ENCODE measurements at regions not wholly inside any gene's neighbourhood (a gene's known extent, or its start where the extent isn't known, plus 50 kb on each side); places are given as distances from the start of the nearest gene placed in this dataset.

DNA sequence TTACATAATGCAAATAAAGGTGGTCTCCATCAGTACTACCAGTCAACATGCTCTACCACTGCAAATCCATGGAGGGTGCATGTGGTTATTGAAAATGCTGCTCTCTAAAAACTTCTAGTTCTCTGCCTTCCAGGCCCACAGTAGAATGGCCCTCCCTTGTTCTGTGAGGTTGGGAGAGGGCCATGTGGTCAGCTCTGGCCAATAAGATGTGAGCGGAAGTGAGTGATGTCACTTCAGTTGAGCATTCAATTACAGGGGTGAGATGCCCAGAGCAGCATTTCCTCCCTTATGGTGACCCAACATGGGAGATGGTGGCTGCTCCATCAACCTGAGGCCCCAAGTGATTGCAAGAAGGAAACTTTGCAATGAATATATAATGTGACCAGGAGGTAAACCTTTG lies 148.8 kb downstream of the CPEB2 start:
- DNase-seq, result no peak
- no peak overlapping the region for H3K27ac ChIP-seq
- intact Hi-C loops (cut with DNase I), result no loop called here
- no peak overlapping the region for H3K4me3 ChIP-seq
- TF ChIP-seq, protein P1, sequence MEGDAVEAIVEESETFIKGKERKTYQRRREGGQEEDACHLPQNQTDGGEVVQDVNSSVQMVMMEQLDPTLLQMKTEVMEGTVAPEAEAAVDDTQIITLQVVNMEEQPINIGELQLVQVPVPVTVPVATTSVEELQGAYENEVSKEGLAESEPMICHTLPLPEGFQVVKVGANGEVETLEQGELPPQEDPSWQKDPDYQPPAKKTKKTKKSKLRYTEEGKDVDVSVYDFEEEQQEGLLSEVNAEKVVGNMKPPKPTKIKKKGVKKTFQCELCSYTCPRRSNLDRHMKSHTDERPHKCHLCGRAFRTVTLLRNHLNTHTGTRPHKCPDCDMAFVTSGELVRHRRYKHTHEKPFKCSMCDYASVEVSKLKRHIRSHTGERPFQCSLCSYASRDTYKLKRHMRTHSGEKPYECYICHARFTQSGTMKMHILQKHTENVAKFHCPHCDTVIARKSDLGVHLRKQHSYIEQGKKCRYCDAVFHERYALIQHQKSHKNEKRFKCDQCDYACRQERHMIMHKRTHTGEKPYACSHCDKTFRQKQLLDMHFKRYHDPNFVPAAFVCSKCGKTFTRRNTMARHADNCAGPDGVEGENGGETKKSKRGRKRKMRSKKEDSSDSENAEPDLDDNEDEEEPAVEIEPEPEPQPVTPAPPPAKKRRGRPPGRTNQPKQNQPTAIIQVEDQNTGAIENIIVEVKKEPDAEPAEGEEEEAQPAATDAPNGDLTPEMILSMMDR (IDR thresholded peaks at IDR 0.05), result no peak
- ATAC-seq, result no peak
- no peaks in the 10 kb centered on the region for H3K27me3 ChIP-seq (ENCODE audit: low read depth)
- H3K4me1 ChIP-seq, result peaks cover 12% of the 10 kb centered on the region
- H3K36me3 ChIP-seq, result no peaks in the 10 kb centered on the region
- H3K9me3 ChIP-seq, result no peaks in the 10 kb centered on the region

- no peak for ATAC-seq
- intact Hi-C loops (cut with DNase I), result no loop called here
- Histone ChIP-seq H3K4me3 (no peak overlapping the region), H3K36me3 (no peaks in the 10 kb centered on the region), H3K9me3 (no peaks in the 10 kb centered on the region), H3K4me1 (peaks cover 12% of the 10 kb centered on the region), H3K27ac (no peak overlapping the region), H3K27me3 (ENCODE audit: low read depth) (no peaks in the 10 kb centered on the region)
- no peak for DNase-seq
- TF ChIP-seq, protein P1 (IDR thresholded peaks at IDR 0.05), result no peak
Observed at GRCh38 chr4:15153662-15154061, 151.4 kb downstream of the CPEB2 start.

GRCh38 chr4:15158406-15159091 lies 156.3 kb downstream of the CPEB2 start:
- DNase-seq, result no peak
- Histone ChIP-seq H3K36me3 (no peaks in the 10 kb centered on the region), H3K4me1 (no peaks in the 10 kb centered on the region), H3K4me3 (no peak overlapping the region), H3K9me3 (no peaks in the 10 kb centered on the region), H3K27ac (no peak overlapping the region), H3K27me3 (ENCODE audit: low read depth) (no peaks in the 10 kb centered on the region)
- intact Hi-C loops (cut with DNase I), result no loop called here
- TF ChIP-seq, protein P1 (IDR thresholded peaks at IDR 0.05), result no peak
- no peak for ATAC-seq

DNA sequence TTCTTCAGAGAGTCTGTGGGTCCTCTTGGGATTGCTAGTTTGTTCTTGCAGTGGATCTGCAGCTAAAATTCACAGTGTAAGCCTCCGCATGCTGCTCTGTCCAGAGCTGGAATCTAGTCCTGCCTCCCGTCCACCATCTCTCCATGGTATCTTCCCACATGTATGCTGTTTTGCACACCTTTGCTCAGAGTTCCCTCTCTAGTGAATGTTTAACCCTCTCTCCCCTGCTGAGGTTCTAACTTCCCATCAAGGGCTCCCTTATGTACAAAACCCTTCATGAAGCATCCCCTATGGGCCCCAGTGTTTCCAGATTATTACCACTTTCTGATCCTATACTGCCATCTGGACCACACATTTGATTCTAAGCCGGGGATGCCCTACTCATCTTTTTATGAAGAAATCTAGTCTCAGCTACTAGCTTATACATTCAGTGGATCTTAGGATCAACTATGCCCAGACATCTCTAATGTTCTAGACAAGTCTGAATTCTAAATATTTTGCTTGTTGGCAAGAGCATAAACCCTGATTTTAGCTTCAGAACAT lies 157.3 kb downstream of the CPEB2 start:
- no peaks in the 10 kb centered on the region for H3K9me3 ChIP-seq
- H3K4me3 ChIP-seq, result no peak overlapping the region
- H3K4me1 ChIP-seq, result no peaks in the 10 kb centered on the region
- ATAC-seq (no peak), DNase-seq (no peak)
- TF ChIP-seq, protein P1 (IDR thresholded peaks at IDR 0.05), result no peak
- H3K27ac ChIP-seq, result no peak overlapping the region
- H3K36me3 ChIP-seq, result no peaks in the 10 kb centered on the region
- intact Hi-C loops (cut with DNase I), result no loop called here
- H3K27me3 ChIP-seq (ENCODE audit: low read depth), result no peaks in the 10 kb centered on the region

DNA sequence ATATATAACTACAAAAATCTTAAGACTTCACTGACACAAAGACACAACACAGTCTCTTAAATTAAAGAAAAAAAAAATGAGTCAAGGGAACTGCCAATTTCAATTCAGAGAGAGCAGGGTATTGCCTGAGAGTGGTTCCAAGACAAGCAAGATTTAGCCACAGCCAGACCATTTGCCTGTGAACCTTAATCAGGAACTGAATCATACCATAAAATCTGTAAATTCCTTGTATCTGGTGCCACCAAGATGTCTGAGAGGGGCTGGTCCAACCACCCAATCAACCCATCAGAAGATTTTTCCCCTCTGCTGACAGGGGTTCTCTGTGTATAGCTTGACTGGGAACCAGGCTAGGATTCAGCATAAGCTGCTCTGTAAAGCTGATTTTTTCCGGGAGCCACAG lies 159.2 kb downstream of the CPEB2 start:
- Histone ChIP-seq H3K9me3 (no peaks in the 10 kb centered on the region), H3K27me3 (ENCODE audit: low read depth) (no peaks in the 10 kb centered on the region), H3K36me3 (no peaks in the 10 kb centered on the region), H3K4me3 (no peak overlapping the region), H3K4me1 (no peaks in the 10 kb centered on the region), H3K27ac (no peak overlapping the region)
- no peak for DNase-seq
- intact Hi-C loops (cut with DNase I), result no loop called here
- TF ChIP-seq, protein P1 (IDR thresholded peaks at IDR 0.05), result no peak
- no peak for ATAC-seq

Data from lower lobe of right lung (tissue), 2 donors.